Neural progenitor cell (in vitro differentiated cells): ENCODE measurements at regions not wholly inside any gene's neighbourhood (a gene's known extent, or its start where the extent isn't known, plus 50 kb on each side); places are given as distances from the start of the nearest gene placed in this dataset.

Source experiments
- CTCF ChIP-seq: fragments of 200-600 bp; sonication (generic); IDR thresholded peaks from 2 replicates; pipeline ENCODE4 v1.5.1; 2017; ENCODE audit warnings: antibody characterized with exemption, mild to moderate bottlenecking
- EZH2 ChIP-seq: fragments of 200-600 bp; sonication (generic); IDR thresholded peaks from 2 replicates; pipeline ENCODE4 v1.6.1; 2017; ENCODE audit warnings: antibody characterized with exemption, mild to moderate bottlenecking, moderate library complexity
- EZH2phosphoT487 ChIP-seq: fragments of 200-600 bp; sonication (generic); IDR thresholded peaks from 2 replicates; pipeline ENCODE4 v1.6.1; 2017; ENCODE audit warnings: antibody characterized with exemption

GRCh38 chr18:34085140-34085739 lies 139.5 kb downstream of the NOL4 start:
- TF ChIP-seq CTCF (no peak), EZH2phosphoT487 (no peak), EZH2 (no peak)
